HEK293 (cell line): ENCODE measurements at regions not wholly inside any gene's neighbourhood (a gene's known extent, or its start where the extent isn't known, plus 50 kb on each side); places are given as distances from the start of the nearest gene placed in this dataset.

Experiments used
- CTCF ChIA-PET: fragments of 350-600 bp; formaldehyde crosslinking; extraction: SDS; loops from one replicate; lab custom pipeline; 2021; ENCODE audit warnings: antibody characterized with exemption; lab: Yijun Ruan, JAX
- POLR2A ChIA-PET: fragments of 300-600 bp; formaldehyde crosslinking; extraction: SDS; loops from one replicate; lab custom pipeline; 2020; ENCODE audit warnings: antibody characterized with exemption, inconsistent platforms; lab: Yijun Ruan, JAX
- H3K27ac ChIP-seq: fragments of 200-500 bp; sonication (Bioruptor generic); 2 replicates; pipeline ENCODE4 v1.5.1; 2014; ENCODE audit warnings: low read depth, low read length, control low read depth, inconsistent platforms; ENCODE audit errors: extremely low read depth
- H3K36me3 ChIP-seq, 2 experiments: fragments of 200-500 bp in 1 of 2; sonication (Bioruptor generic) in 1 of 2; 1 replicate in 1 of 2; 2 replicates in 1 of 2; pipeline ENCODE4 v1.5.1; 2014 to 2017; ENCODE audit warnings: inconsistent platforms in 2 of 2, low read length in 2 of 2; ENCODE audit not compliant: control insufficient read depth in 2 of 2, insufficient read depth in 1 of 2
- H3K4me1 ChIP-seq: fragments of 200-500 bp; sonication (Bioruptor generic); 2 replicates; pipeline ENCODE4 v1.5.1; 2014; ENCODE audit warnings: mild to moderate bottlenecking, low read length, inconsistent platforms; ENCODE audit not compliant: control insufficient read depth, insufficient read depth
- H3K4me3 ChIP-seq: 2 replicates; pipeline ENCODE4 v1.5.1; 2011; ENCODE audit warnings: low read depth, mild to moderate bottlenecking, control low read depth, low read length, moderate library complexity
- H3K9me3 ChIP-seq: fragments of 200-500 bp; sonication (Bioruptor generic); 2 replicates; pipeline ENCODE4 v1.5.1; 2014; ENCODE audit warnings: low read depth, low read length, inconsistent platforms; ENCODE audit not compliant: control insufficient read depth, insufficient read depth
- BCL6B ChIP-seq: fragments of 450-650 bp; formaldehyde crosslinking; IDR thresholded peaks from 2 replicates; pipeline ENCODE4 v1.5.1; 2017; ENCODE audit warnings: missing biosample characterization, missing genetic modification characterization
- KLF7 ChIP-seq: fragments of 450-650 bp; formaldehyde crosslinking; IDR thresholded peaks from 2 replicates; pipeline ENCODE4 v1.5.1; 2016; ENCODE audit warnings: missing biosample characterization, missing genetic modification characterization, borderline replicate concordance
- KLF9 ChIP-seq: fragments of 450-650 bp; formaldehyde crosslinking; IDR thresholded peaks from 2 replicates; pipeline ENCODE4 v1.5.1; 2016; ENCODE audit warnings: missing biosample characterization, missing genetic modification characterization, low read depth
- PRDM4 ChIP-seq: fragments of 450-650 bp; formaldehyde crosslinking; IDR thresholded peaks from 2 replicates; pipeline ENCODE4 v1.5.1; 2017; ENCODE audit warnings: missing biosample characterization, missing genetic modification characterization
- SP3 ChIP-seq: fragments of 450-650 bp; formaldehyde crosslinking; IDR thresholded peaks from 2 replicates; pipeline ENCODE4 v1.5.1; 2016; ENCODE audit warnings: missing biosample characterization, missing genetic modification characterization
- SP7 ChIP-seq: fragments of 450-650 bp; formaldehyde crosslinking; IDR thresholded peaks from 2 replicates; pipeline ENCODE4 v1.5.1; 2016; ENCODE audit warnings: missing biosample characterization, missing genetic modification characterization
- ZBTB6 ChIP-seq: fragments of 450-650 bp; formaldehyde crosslinking; IDR thresholded peaks from 2 replicates; pipeline ENCODE4 v1.5.1; 2017; ENCODE audit warnings: missing biosample characterization, missing genetic modification characterization
- ZNF426 ChIP-seq: fragments of 450-650 bp; formaldehyde crosslinking; IDR thresholded peaks from 2 replicates; pipeline ENCODE4 v1.5.1; 2017; ENCODE audit warnings: missing biosample characterization, missing genetic modification characterization, mild to moderate bottlenecking, inconsistent platforms, moderate library complexity
- ZNF433 ChIP-seq: fragments of 450-650 bp; formaldehyde crosslinking; IDR thresholded peaks from 2 replicates; pipeline ENCODE4 v1.5.1; 2016; ENCODE audit warnings: missing biosample characterization, missing genetic modification characterization, low read depth
- ZNF513 ChIP-seq: fragments of 450-650 bp; IDR thresholded peaks from 2 replicates; pipeline ENCODE4 v1.5.1; 2018; ENCODE audit warnings: missing biosample characterization, missing genetic modification characterization
- ZSCAN16 ChIP-seq: fragments of 450-650 bp; formaldehyde crosslinking; IDR thresholded peaks from 2 replicates; pipeline ENCODE4 v1.5.1; 2016; ENCODE audit warnings: missing biosample characterization, missing genetic modification characterization
- TF ChIP-seq, protein P1 (sequence below): fragments of 450-650 bp; formaldehyde crosslinking; IDR thresholded peaks from 2 replicates; pipeline ENCODE4 v1.5.1; 2016; ENCODE audit warnings: missing biosample characterization, missing genetic modification characterization

DNA sequence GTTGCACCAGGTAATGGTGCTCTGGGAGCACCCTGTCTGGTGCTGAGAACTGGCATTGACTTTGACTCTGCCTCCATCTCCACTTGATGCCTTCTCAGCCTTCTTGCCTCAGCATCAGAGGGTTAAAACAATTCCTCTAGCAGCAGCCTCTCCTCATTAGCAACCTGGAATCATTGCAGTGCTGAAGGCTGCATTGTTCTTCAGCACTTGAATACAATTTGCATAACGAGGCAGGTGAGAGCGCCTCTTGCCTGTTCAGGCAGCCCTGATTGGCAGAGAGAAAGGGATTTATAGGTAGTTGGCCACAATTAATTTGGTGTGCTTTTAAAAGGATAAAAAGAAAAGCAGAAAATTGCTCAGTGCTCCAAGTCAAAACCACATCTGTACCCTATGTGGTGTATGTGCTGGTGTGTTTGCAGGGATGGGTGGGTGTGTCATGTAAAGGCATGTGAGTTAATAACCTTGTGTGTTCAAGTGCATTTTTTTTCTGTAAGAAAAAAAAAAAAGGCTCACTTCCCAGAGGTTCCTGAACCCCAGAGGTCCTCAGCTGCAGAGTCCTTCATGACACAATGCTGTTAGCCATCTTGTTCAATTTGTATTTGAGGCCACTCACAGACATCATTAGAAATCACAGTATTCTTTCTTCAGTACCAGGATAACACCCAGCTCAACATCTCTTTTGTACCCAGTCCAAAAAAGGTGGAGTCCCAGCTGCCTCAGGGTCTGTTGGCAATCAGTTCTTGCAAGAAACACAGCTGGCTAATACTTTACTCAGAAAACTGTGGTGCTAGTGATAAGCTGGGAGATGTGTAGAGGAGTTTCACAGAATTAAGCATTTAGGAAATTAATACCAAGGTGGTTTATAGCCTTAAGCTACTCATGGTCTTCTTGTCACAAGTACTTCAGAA lies 385.6 kb downstream of the GRIN2B start (continued):
- TF ChIP-seq, protein P1, sequence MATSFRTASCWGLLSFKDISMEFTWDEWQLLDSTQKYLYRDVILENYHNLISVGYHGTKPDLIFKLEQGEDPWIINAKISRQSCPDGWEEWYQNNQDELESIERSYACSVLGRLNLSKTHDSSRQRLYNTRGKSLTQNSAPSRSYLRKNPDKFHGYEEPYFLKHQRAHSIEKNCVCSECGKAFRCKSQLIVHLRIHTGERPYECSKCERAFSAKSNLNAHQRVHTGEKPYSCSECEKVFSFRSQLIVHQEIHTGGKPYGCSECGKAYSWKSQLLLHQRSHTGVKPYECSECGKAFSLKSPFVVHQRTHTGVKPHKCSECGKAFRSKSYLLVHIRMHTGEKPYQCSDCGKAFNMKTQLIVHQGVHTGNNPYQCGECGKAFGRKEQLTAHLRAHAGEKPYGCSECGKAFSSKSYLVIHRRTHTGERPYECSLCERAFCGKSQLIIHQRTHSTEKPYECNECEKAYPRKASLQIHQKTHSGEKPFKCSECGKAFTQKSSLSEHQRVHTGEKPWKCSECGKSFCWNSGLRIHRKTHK, result no peak
- TF ChIP-seq ZSCAN16, result no peak
- no peak for TF ChIP-seq ZBTB6 (tag by site-specific recombination)
- no peak for TF ChIP-seq ZNF513 (tag by site-specific recombination)
- no peak for TF ChIP-seq ZNF426 (tag by site-specific recombination)
- no peak for TF ChIP-seq PRDM4 (tag by site-specific recombination)
- no peak for TF ChIP-seq SP3 (tag by site-specific recombination)
- no peak for TF ChIP-seq ZNF433 (tag by site-specific recombination)

- Histone ChIP-seq H3K27ac (no peak overlapping the region), H3K4me1 (no peaks in the 10 kb centered on the region), H3K4me3 (no peak overlapping the region), H3K36me3 (no peaks in the 10 kb centered on the region), H3K9me3 (no peaks in the 10 kb centered on the region)
- ChIA-PET POLR2A (no interaction called here), CTCF (no interaction called here)
- TF ChIP-seq KLF7 (tag by site-specific recombination) (no peak), SP7 (tag by site-specific recombination) (no peak), KLF9 (tag by site-specific recombination) (no peak), BCL6B (tag by site-specific recombination) (no peak)
Observed at GRCh38 chr12:13594731-13595514, 386.5 kb downstream of the GRIN2B start.
